NCI-H187 (cell line): ENCODE measurements at regions not wholly inside any gene's neighbourhood (a gene's known extent, or its start where the extent isn't known, plus 50 kb on each side); places are given as distances from the start of the nearest gene placed in this dataset.
"Not testable (repeated sequence)": the region's sequence is repeated elsewhere in the genome, so short reads cannot be mapped to it uniquely, and the experiment has no call there.

Experiments used
- DNase-seq, 2 experiments: peaks; one replicate each; lab custom pipeline; 2025; lab: John Stamatoyannopoulos, UW

DNA sequence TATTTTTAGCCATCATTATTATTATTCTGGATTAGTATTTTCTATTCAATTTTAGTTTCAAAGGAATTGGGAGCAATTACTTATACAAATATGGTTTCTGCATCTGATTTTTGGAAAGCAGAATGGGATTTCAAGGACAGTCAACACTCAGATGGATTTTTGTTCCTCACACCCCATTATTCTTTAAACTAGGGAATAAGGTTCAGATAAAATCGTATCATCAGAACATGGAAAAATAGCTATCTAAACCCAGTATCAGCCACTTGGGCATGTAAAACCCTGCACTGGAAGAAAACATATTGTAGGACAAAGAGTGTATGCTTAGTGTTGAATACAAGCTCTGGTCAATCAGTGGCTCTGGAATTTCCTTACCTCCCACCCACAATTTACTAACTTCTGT lies 452.5 kb downstream of the ZNF516 start:
- DNase-seq: no peak

DNA sequence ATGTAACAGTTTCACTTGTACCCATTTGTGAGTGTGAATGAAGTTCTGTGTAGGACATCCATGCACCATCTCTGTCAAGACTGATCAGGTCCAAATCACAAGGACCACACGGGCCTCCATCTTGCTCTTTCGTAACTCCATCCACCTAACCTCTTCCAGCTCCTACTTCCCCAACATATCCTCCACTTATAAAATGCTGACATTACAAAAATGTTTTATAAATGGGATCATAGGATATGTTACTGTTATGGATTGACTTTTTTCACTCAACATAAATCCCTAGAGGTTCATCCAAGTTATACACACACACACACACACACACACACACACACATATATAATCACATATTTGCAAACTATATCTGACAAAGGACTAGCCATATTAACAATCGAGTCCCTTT lies 476.8 kb downstream of the ZNF516 start:
- no peak for DNase-seq

DNA sequence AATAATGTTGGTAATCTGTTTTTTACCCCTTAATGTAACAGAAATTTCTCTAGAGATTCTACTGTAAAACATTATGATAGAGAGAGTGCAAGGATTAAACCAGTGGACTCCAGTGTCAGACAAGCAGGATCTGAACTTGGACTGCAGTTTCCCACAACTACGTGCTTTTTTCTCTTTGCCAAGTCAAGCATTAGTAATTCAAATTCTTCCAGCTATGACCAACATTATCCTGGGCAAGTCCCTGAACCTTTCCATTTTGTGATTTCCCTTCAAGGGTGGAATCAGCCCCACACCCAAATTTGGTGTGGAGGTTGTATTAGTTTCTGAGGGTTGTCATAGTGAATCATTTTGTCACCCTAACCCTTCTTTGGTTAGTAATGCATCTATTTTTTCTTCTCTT lies 482.0 kb downstream of the ZNF516 start:
- DNase-seq: no peak

DNA sequence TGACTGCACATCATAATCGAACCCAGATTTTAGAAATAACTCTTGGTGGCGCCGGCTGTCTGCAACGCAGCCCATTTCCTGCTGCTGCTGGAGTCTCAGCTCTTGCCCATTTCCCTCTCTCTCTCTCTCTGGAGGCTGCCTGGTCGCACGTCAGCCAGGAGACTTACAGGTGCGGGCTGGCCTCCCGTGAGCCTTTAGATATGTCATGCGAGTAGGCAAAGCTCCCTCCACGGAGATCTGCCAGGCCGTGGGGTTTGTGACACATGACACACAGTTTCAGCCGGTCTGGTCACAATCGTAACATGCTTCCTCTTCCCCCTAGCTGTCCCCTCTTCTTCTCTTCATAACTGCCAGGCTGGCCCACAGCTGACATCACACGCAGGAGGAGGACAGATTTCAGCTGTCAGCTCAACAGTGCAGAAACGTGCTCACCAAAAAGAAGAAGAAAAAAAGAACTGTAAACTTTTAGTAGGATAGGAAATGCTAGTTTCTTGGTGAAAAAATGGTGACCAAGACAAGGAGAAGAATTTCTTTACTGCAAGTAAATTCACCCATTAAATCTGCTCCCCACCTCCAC lies 489.3 kb downstream of the ZNF516 start:
- peak; percentile 24 for DNase-seq

DNA sequence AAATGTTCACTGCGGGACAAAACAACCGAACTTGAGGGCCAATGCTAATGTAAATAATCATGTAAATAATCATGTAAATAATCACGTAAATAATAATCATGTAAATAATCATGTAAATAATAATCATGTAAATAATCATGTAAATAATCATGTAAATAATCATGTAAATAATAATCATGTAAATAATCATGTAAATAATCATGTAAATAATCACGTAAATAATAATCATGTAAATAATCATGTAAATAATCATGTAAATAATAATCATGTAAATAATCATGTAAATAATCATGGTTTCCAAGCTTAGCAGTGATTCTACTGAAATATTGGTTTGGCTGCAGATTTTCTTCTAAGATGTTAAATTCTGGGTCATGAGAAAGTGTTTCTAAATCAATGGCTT lies 507.1 kb downstream of the ZNF516 start:
- DNase-seq: not testable (repeated sequence)

DNA sequence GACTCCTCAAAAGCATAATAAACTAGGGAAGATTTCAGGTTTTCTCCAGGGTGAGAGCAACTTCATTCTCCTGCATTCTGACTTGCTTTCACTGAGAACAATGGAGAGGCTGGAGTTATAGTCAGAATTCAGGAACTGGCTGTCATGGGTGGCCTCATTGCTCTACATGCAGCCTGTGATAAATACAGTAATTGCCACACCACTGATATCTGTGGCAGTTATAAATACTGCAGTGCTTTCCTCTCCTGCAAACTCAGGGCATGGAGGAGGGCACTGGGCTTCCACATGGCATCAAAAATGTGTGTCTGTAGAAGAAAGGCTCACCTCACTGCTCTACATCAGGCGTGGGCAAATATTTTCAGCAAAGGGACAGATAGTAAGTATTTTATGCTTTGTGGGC lies 510.2 kb downstream of the ZNF516 start:
- no peak for DNase-seq

DNA sequence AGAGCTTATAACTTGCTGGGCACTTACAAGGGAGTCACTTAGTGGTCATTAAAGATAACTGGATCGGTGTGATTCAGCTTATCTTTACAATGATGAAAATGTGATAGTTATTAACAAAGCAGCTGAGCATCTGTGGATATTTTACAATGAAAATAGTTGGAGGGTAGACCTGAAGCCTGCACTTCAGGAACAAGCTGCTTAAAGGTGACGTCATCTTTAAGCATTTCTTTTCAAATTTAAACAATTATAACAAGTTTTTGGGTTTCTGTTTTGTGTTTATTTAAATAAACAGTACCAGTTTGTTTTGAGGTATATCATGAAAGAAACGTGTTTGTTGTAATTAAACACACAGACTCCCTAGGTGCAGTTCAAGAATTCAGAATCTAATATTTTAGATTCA lies 513.9 kb downstream of the ZNF516 start:
- DNase-seq: no peak

DNA sequence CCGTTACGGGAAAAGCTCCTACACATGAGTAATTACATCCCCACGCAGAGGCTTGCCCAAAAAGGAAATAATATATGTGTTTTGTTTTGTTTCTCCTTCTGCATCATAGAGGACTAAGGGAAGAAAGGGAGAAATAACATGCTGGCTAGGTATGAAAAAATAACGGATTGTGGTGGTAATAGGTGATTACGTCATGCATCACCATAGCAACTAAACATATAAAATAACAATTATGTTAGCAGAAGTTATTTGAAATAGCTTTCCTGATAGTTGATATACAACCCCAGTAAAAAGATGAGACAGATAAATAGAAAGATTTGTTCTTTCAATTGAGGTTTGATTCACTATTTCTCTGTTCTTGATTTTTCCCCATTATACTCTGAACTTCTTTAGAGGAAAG lies 518.0 kb downstream of the ZNF516 start:
- DNase-seq: no peak

DNA sequence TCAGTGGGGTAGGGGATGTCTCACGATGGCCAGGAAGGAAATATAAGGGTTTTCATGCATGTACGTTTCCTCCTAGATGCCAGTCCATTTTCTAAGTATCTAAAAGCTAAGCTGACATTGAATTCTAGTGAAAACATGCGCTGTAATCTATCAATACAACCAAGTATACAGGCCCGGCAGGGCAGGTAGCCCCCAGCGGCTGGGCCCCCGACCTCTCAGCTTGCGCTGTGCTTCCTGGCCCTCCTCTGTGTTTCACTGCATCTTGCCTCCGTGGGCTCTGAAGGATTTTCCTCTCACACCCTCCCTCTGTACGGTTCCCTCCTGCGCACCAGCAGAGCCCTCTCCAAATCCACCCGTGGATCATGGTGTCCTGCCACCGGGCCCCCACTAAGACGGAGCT lies 524.8 kb downstream of the ZNF516 start:
- DNase-seq: no peak

DNA sequence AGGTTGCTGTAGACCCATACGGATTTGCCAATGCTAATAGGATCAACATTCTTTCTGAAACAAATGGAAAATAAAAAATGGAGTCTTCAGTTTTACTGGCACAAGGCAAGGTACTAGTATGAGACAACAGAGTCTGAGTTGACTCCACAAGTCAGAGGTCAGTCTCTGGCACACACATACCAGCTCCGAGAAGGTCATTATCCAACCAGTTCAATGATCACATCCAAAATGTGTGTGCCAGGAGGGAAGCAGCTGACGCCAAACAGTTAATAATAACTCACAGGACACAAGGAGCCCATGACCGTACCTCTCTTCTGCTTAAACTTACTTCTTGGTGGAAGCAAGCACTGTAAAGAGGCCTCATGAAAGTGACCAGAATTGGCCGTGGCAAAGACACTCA lies 528.6 kb downstream of the ZNF516 start:
- no peak for DNase-seq

DNA sequence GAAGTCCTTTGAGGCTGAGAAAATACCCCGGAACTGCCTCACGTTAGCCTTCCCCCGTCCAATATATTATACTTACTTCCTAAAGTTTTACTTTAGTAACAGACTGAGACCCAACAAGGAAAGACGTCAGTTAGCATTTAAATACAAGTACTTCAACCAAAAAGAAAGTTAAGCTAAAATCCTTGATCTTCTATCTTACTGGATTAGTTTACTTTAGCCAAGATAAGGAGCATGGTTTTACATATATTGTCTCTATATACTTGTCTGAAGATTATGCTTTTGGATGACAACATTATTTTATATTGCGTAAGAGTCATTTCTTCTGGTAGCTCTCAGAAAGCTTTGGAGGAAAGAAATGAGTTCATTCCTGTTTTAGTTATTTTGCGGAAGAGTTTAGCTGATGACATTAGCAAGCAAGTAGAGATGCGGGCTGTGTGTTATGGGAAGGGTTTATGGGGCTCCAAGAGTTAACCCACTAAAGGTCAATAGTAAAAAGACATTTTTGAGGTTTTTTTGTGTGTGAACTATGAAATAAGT lies 532.9 kb downstream of the ZNF516 start:
- no peak for DNase-seq

DNA sequence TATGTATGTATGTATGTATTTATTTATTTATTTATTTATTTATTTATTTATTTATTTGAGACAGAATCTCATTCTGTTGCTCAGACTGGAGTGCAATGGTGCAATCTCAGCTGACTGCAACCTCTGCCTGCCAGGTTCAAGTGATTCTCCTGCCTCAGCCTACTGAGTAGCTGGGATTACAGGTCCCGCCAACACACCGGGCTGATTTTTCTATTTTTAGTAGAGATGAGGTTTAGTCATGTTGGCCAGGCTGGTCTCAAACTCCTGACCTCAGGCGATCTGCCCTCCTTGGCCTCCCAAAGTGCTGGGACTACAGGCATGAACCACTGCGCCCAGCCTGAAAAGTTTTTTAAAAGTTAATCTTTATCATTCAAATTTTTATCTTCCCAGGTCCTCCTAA lies 532.9 kb upstream of the SMIM21 start:
- not testable (repeated sequence) for DNase-seq

DNA sequence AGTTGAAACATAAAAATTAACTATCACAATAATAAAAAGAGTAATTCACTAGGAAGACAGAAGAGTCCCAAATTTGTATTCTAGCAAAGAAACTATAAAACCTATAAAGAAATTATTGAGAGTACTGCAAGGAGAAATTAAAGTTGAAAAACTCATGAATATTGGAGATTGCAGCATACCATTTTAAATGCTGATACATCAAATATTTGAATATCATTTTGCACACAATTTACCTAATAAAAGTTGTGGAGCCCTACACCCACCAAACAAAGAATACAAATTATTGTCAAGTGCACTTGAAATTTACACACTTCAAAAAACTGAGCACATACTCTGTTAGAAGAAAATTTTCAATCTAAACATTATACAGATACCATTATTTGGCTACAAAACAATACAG lies 531.6 kb upstream of the SMIM21 start:
- DNase-seq: no peak

DNA sequence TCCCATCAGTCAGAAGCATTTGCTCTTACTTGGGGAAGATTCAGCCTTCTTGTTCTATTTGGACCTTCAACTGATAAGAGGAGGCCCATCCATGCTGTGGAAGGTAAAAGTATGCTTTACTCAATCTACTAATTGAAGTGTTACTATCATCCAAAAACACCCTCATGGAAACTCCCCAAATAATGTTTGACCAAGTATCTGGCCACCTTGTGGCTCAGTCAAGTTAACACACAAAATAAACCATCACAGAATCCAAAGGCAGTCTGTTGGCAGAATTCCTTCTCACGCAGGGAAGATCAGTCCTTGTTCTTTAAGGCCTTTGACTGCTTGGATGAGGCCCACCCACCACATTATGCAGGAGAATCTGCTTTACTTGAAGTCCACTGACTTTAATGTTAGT lies 531.2 kb upstream of the SMIM21 start:
- DNase-seq: no peak

DNA sequence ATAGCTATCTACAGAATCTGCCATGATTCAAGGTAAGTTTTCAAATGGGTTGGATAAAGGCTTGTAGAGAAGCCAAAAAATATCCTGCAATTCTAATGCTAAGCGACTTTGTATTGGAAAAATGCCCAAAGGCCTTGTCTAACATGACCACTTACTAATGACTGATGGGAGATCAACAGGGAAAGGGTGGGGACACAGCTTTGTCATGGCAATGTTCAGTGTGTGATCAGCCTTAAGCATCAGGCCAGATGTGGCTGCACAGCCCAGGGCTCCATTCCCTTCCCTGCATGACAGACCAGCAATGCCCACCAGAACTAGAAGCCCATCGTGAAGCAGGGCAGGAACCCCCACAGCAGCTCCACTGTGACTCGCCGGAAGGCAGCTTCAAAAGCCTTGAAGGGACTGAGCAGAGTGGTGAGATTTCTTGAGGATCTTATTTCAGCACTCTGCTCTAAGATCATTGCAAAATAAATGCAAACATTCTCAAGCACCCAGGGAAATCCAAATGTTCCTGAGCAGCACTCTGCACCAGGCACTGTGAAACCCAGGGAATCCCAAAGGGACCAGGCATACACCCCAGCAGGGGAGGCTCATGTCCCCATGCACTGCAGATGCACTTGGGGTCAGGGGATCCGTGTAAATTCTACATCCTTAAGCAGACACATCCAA lies 517.9 kb upstream of the SMIM21 start:
- no peak for DNase-seq

DNA sequence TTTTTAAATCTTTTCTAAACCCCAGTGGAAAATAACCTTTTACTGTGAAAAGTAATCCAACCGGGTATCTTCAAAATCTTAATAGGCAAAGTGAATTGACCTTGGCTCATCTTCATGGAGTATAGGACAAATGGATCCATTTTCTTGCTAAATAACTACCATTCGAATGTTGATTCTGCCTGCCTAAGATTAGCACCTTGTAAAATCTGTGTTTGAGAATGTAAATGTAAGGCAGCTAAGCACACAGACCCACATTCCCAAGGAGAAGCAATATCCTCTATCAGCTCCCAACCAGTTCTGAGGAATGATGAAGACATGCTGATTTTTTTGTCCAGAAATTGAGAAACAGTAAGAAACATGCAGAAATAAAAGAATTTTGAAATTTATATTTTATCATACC lies 509.8 kb upstream of the SMIM21 start:
- DNase-seq: no peak

DNA sequence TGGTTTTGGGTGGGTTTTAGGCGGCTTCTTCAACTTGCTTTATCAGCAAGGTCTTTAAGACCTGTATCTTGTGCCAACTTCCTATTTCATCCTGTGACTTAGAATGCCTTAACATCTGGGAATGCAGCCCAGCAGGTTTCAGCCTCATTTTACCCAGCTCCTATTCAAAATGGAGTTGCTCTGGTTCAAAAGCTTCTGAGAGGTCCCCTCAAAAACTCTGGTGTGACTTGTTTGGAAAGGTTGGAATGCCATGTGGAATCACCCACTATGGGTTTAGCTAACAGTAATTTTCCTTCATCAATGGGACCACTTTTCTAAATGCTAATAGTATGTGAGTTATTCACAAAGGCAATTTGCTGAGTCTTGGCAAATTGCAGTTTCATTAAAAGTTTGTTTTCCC lies 509.4 kb upstream of the SMIM21 start:
- DNase-seq: no peak

DNA sequence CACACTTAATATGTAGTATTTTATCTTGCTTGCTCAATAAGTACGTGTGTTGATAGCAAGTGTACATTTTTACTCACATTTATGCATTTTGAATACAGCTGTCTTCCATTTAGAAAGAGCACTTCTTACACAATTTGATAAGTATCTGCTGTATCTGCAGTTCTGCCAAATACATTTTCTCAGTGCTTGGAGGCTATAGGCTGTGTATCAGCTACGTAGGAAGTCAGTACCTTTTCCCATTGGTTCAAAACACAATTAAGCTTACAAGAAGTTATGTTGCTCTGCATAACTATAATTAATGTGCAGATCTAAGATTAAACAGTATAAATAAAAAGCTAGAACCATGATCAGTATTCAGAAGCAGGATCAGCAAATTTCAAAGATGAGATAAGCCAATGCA lies 503.6 kb upstream of the SMIM21 start:
- no peak for DNase-seq

DNA sequence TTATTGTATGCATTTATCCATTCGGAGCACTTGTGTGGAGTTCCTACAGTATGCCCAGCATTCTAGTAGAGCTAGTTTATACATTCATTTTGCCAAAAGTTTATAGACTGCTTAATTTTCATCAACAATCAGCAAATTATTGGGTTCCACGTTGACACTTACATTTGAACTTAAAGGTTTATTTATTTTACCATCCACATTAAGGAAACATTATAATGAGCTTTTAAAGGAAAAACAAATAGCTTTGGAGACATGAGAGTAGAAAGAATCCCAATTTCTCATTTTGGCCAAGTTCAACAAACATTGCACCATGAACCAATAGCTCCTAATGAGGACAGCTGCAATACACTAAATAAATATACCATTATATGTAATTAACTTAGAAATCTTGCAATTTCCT lies 501.2 kb upstream of the SMIM21 start:
- no peak for DNase-seq

DNA sequence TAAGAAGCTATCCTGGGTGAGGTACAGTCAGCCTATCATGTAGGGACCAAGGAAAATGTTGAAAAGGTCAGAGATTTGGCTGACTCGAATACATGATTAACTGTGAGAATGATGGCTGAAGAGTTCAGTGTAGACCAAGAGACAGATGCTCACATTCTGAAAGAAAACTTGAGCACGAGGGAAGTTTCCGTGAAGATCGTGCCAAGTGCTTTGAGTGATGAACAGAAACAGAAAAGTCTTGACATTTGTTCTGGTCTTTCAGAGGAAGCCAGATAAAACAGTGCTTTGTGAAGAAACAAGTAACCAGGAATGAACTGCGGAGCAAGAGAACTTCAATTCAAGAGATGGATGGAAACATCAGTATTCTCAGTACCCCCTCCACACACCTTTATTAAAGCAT lies 500.3 kb upstream of the SMIM21 start:
- no peak for DNase-seq

DNA sequence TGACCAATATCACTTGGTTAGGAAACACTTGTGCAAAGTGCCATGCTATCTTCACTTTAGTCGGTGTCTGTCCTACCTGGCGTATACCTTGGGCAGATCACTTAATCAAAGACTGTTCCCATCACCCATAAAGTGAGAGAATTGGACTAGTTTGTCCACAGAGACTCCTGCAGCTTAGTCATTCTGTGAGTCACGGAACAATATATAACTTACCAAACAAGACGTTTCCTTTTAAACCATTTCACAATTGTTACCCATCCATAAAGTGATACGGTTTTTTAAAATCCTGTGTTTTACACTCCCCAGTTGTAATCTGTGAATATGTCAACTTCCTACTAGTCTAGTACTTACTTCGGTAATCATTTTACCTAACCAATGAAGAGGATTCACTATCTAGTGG lies 499.3 kb upstream of the SMIM21 start:
- DNase-seq: no peak

DNA sequence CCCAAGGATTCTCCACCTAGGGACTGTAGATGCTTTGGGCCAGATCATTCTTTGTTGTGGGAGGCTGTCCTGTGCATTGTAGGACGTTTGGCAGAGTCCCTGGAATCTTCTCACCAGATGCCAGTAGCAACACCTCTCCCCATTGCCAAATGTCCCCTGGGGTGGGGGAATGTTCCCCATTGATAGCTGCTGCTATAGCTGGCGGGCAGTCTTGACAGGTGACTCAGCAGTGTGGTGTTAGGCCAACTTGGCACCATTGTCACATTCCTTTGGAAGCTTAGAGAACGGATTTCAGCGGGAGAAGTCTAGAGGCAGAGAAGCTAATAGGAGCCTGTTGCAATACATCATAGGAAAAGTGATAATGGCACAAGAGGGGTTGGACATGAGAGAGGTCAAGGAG lies 495.7 kb upstream of the SMIM21 start:
- no peak for DNase-seq

DNA sequence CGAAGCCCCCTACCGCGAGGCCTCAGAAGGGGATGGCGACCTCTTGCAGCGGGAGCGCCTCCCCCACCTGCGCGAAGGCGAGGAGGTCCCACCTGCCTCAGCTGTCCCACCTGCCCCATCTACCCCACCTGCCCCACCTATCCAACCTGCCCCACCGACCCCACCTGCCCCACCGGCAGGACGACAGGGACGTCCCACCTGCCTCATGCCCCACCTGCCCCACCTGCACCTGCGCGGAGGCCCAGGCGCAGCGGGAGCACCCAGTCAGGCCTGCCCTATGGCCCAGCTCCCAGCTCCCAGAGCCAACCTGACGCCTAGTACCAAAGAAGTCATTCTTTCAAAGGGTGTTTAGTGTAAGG lies 489.1 kb upstream of the SMIM21 start:
- no peak for DNase-seq

DNA sequence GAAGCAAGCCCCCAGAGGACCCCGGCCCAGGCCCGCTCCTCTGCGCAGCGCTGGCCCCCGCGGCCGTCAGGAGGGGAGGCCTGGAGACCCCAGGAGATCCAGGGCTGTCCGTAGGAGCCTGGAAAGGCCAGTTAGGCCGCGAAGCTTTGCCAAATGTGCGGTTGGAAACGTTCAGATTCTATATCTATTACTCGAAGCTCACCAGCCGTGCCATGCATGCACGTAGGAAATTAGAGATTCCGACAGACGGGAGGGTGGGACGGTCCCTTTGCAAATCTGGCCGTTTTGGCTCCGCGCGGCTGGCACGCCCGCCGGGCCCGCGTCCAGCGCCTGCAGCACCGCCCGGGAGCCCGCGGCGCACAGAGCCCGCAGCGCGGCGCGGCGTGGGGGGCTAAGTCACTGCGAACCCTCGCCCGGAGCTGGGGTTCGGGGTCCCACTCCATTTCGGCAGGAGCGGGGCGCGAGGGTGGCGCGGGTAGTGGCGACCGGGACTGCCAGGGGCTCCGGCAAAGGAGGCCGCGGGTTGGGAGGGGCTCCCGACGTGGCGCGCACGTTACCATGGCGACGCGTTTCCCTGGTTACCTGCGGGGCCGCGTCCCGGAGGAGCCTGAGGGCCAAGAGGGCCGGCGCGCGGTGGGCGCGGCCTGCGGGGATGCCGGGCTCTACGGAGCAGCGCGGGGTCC lies 488.6 kb upstream of the SMIM21 start:
- no peak for DNase-seq
